ENCODE measurements at regions not wholly inside any gene's neighbourhood (a gene's known extent, or its start where the extent isn't known, plus 50 kb on each side); places are given as distances from the start of the nearest gene placed in this dataset.

GRCh38 chr2:150182566-150183235 lies 304.8 kb downstream of the RND3 start:
- BruUV-seq (replicated peaks): no TSS peak
- H2AFZ ChIP-seq (ENCODE audit: low read depth, low read length, poor library complexity, severe bottlenecking): peak overlapping the region; percentile 54

GRCh38 chr2:150178591-150178990 lies 308.9 kb downstream of the RND3 start:
- ATAC-seq: no peak
- intact Hi-C loops (cut with micrococcal nuclease): no loop called here
- ChIA-PET POLR2A (no interaction called here), CTCF (no interaction called here), RAD21 (ENCODE audit: low non-redundant PET in 1 of 2, low total read pairs in 2 of 2, uncharacterized antibody in 2 of 2, unreplicated experiment in 2 of 2) (no interaction called here)
- no peak overlapping the region for H3K9ac ChIP-seq (ENCODE audit: low read length)
- no peak overlapping the region for H2AFZ ChIP-seq (ENCODE audit: low read depth, low read length, poor library complexity, severe bottlenecking)
- BruUV-seq (replicated peaks): no TSS peak
- DNase-seq (ENCODE audit: low read depth, low spot score): no peak
- H3K4me1 ChIP-seq (ENCODE audit: control insufficient read depth in 1 of 2, insufficient read depth in 2 of 2, low read length in 2 of 2): no peaks in the 10 kb centered on the region
- H3K27me3 ChIP-seq (ENCODE audit: insufficient read depth, low read length): no peaks in the 10 kb centered on the region
- no peaks in the 10 kb centered on the region for H3K36me3 ChIP-seq (ENCODE audit: control insufficient read depth in 1 of 2, insufficient read depth in 2 of 2, low read length in 2 of 2)
- H3K4me3 ChIP-seq (replicated peaks in 1 of 2; ENCODE audit: low read depth in 1 of 2, low read length in 2 of 2): no peak overlapping the region
- no peak overlapping the region for H3K4me2 ChIP-seq (ENCODE audit: low read length)
- H3K9me3 ChIP-seq (ENCODE audit: control insufficient read depth in 1 of 2, insufficient read depth in 1 of 2, low read depth in 1 of 2, low read length in 2 of 2): no peaks in the 10 kb centered on the region
- H3K9me2 ChIP-seq (ENCODE audit: insufficient read depth): no peaks in the 10 kb centered on the region
- no peaks in the 10 kb centered on the region for H3K79me2 ChIP-seq (ENCODE audit: insufficient read depth, low read length)
- H4K20me1 ChIP-seq (ENCODE audit: insufficient read depth): no peaks in the 10 kb centered on the region
- no peak overlapping the region for H3K27ac ChIP-seq (ENCODE audit: low read depth, low read length)
- no peak for TF ChIP-seq EGR1 (IDR thresholded peaks at IDR 0.05; ENCODE audit: low read depth)
- TF ChIP-seq SP1 (IDR thresholded peaks at IDR 0.05; ENCODE audit: low read depth): no peak
- no peak for TF ChIP-seq POLR2A (IDR thresholded peaks at IDR 0.05; ENCODE audit: borderline replicate concordance, extremely low read depth, insufficient read depth, insufficient read length)
- no peak for TF ChIP-seq CEBPB (IDR thresholded peaks at IDR 0.05; ENCODE audit: low read depth)
- no peak for TF ChIP-seq JUND (IDR thresholded peaks at IDR 0.05)
- no peak for TF ChIP-seq ATF3 (IDR thresholded peaks at IDR 0.05)
- TF ChIP-seq FOSL1 (IDR thresholded peaks at IDR 0.05; ENCODE audit: low read depth): no peak

More at GRCh38 chr2:150182566-150183235, 304.8 kb downstream of the RND3 start:
- H3K27ac ChIP-seq (ENCODE audit: low read depth, low read length): no peak overlapping the region
- H3K27me3 ChIP-seq (ENCODE audit: insufficient read depth, low read length): no peaks in the 10 kb centered on the region
- H3K9me2 ChIP-seq (ENCODE audit: insufficient read depth): no peaks in the 10 kb centered on the region
- H3K9ac ChIP-seq (ENCODE audit: low read length): no peak overlapping the region
- H3K4me3 ChIP-seq (replicated peaks in 1 of 2; ENCODE audit: low read depth in 1 of 2, low read length in 2 of 2): no peak overlapping the region
- TF ChIP-seq ZNF274 (IDR thresholded peaks at IDR 0.05; ENCODE audit: low read depth, low read length) (no peak), SP1 (IDR thresholded peaks at IDR 0.05; ENCODE audit: low read depth) (no peak), TCF7L2 (IDR thresholded peaks at IDR 0.05; ENCODE audit: borderline replicate concordance, extremely low read depth, insufficient read depth, insufficient read length) (peak; percentile 70), POLR2AphosphoS5 (IDR thresholded peaks at IDR 0.05; ENCODE audit: low read depth, low read length) (no peak)
- no peak overlapping the region for H3K4me2 ChIP-seq (ENCODE audit: low read length)
- no peaks in the 10 kb centered on the region for H3K4me1 ChIP-seq (ENCODE audit: control insufficient read depth in 1 of 2, insufficient read depth in 2 of 2, low read length in 2 of 2)
- H4K20me1 ChIP-seq (ENCODE audit: insufficient read depth): no peaks in the 10 kb centered on the region
- intact Hi-C loops (cut with micrococcal nuclease): no loop called here
- DNase-seq (ENCODE audit: low read depth, low spot score) (no peak), ATAC-seq (no peak)
- H3K36me3 ChIP-seq (ENCODE audit: control insufficient read depth in 1 of 2, insufficient read depth in 2 of 2, low read length in 2 of 2): no peaks in the 10 kb centered on the region
- H3K9me3 ChIP-seq (ENCODE audit: control insufficient read depth in 1 of 2, insufficient read depth in 1 of 2, low read depth in 1 of 2, low read length in 2 of 2): no peaks in the 10 kb centered on the region
- H3K79me2 ChIP-seq (ENCODE audit: insufficient read depth, low read length): no peaks in the 10 kb centered on the region
- CTCF ChIA-PET: no interaction called here
- RAD21 ChIA-PET (ENCODE audit: low non-redundant PET in 1 of 2, low total read pairs in 2 of 2, uncharacterized antibody in 2 of 2, unreplicated experiment in 2 of 2): interaction anchor here in 1 of 2 experiments (0.6 kb wide), 1 partner anchor 575 kb away, joined by 3 read pairs; no protein-coding TSS in a partner anchor
- POLR2A ChIA-PET: no interaction called here
